ENCODE measurements at regions not wholly inside any gene's neighbourhood (a gene's known extent, or its start where the extent isn't known, plus 50 kb on each side); places are given as distances from the start of the nearest gene placed in this dataset.

DNA sequence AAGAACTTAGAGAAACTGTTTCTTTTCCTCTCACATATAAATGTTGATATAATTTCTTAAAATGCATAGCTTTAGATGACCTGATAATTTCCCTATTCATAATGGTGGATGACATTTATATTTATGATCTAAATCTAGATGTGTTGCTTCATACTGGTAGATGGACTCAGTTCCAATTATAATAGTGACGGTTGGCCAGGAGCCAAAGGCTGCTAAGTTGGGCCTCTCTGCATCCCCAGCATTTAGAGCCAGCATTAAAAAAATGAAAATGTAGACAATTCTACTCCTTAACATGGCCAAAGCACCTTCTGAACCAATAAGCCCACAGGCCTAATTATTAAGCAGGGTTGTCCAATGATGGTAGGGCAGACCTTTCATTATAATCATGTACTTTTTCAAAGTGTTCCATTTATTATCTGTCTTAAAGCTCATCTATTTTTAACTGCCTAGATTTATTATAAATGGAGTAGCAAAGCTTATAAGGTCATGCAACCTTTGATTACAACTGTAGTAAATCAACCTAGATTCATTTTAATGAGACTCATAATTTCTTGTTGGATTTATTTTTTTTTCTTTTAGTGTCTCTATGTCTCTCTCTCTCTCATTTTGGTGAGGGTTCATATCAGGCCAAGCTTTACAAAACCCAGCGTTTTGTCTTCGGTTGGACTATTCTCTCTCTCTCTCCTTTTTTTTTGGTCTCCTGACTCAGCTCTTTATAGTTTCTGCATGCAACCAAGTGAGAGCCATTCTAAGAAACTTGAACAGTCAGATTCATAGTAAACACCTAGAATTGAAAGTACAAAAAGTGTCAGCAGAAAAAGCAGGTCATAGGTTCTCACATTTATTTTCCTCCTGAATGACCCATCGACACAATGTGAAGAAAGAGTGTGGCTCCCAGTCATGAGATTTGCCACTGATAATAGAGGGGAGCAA lies 2016.1 kb upstream of the PIK3C3 start:
- peak; percentile 13 to 20 (median 15) for DNase-seq (ENCODE audit: low read depth in 4 of 4, low spot score in 3 of 4)

GRCh38 chr18:39935598-39935997 lies 2019.4 kb upstream of the PIK3C3 start:
- no peak for DNase-seq (ENCODE audit: low read depth in 4 of 4, low spot score in 3 of 4)

GRCh38 chr18:39918847-39919246 lies 2036.2 kb upstream of the PIK3C3 start:
- no peak for DNase-seq (ENCODE audit: low read depth in 4 of 4, low spot score in 3 of 4)

DNA sequence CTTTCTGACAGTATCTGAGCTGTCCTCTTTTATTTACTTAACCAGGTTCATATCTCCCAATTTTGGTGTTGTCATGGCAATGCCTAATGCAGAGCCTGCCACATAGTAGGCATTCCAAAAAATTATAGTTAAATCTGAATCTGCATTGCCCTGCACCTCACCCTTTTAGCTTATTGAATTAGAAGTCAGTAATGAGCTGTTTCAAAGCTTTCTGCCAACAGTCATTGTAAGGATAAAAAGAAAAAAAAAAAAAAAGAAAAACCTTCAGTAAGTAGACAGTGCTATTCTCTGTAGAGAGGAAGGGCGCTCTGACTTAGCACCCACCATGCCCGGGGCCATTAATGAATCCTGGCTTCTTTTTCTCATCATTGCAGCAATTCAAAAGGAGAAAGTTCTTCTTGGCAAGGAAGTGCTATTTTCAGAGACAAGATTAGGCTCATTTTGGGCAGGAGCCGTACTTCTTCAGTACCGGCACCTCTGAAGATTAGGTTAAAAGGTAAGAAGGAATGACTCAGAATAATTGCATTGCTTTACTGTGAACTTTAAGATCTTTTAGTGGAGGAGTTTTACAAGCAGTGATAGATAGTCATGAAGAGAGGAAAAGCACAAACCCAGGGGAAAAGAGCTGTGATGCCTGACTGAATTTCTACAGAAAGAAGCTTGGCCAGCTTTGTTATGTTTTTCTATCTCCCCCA lies 2041.2 kb upstream of the PIK3C3 start:
- no peak for DNase-seq (ENCODE audit: low read depth in 4 of 4, low spot score in 3 of 4)

DNA sequence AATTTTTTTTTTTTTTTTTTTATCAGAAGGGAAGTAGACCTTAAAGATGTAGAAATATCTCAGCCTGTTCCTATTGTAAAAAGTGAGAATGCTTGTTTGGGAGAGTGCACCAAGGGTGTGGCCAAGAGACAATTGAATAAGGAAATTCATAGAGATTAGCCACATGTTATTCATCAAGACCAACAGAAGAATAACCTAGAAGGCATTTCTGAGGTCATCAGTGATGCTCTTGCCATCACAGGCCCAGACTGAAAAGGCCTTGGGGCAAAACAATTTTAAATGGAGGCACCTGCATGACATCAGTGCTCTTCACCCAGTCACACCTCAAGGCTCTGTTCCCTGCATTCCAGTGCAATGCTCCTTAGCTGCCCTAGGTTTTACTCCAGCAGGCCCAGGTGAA lies 2043.3 kb upstream of the PIK3C3 start:
- DNase-seq (ENCODE audit: low read depth in 4 of 4, low spot score in 3 of 4) = no peak

DNA sequence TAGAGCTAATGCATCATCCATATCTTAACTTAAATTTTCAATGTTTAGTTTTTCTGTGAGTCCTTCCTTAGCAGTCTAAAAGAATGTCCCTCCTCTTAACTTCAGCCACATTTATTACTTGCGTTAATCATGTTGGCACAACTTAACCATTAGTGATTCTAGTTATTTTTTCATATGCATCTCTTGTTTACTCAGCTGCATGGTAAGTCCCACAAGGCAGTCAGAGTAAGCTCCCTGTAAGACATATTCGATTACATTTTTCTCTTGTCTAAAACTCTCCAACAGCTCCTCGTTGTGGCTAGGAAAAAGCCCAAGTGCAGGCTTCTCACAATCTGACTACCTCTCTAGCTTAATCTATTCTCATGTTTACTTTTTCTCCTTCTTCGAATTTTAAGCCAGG lies 2045.3 kb upstream of the PIK3C3 start:
- DNase-seq (ENCODE audit: low read depth in 4 of 4, low spot score in 3 of 4) = peak in 2 of 4 donors; percentile 6 to 13

GRCh38 chr18:39886136-39886535 lies 2068.9 kb upstream of the PIK3C3 start:
- DNase-seq (ENCODE audit: low read depth in 4 of 4, low spot score in 3 of 4) = no peak

- DNase-seq (ENCODE audit: low read depth in 4 of 4, low spot score in 3 of 4) = peak in 1 of 4 donors; percentile 20
Observed at GRCh38 chr18:39872651-39873050, 2082.4 kb upstream of the PIK3C3 start.

GRCh38 chr18:39871961-39872360 lies 2083.1 kb upstream of the PIK3C3 start:
- DNase-seq (ENCODE audit: low read depth in 4 of 4, low spot score in 3 of 4) = no peak

DNA sequence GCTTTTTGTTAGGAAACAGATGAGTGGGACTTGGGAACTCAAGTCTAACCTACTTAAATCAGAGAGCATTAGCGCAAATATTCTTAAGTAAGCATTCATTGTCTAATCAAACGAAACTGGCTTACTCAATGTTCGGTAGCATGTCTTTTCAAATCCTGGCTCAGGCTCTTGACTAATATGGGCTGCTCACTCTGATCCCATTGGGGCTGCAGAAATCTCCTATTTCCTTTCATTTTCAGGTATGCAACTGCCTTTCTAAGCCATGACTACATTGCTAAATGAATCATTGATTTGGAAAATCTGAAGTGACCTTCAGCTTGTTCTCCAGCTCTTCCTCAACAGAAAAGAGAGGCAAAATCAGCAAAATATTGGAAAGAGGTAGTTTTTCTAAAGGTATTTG lies 2084.4 kb upstream of the PIK3C3 start:
- DNase-seq (ENCODE audit: low read depth in 4 of 4, low spot score in 3 of 4) = no peak

DNA sequence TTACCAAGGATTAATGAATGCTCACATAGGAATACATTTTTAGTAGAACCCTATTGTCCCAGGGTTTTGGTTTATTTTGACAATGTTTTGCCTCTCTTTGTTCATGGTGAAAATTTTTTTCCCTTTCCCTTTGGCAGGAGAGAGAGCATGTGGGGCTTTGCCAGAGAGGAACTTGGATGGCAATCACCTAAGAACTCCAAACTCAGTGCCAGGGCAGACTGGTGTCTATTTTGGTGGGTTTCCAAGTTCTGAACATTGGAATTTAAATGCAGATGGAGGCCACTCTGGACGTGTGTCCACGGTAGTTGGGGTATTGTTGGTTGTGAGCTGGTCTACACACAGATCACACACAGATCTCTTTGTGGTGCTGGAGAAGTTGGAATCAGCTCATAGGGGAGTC lies 2091.1 kb upstream of the PIK3C3 start:
- no peak for DNase-seq (ENCODE audit: low read depth in 4 of 4, low spot score in 3 of 4)

- no peak for DNase-seq (ENCODE audit: low read depth in 4 of 4, low spot score in 3 of 4)
Observed at GRCh38 chr18:39862341-39862740, 2092.7 kb upstream of the PIK3C3 start.

DNA sequence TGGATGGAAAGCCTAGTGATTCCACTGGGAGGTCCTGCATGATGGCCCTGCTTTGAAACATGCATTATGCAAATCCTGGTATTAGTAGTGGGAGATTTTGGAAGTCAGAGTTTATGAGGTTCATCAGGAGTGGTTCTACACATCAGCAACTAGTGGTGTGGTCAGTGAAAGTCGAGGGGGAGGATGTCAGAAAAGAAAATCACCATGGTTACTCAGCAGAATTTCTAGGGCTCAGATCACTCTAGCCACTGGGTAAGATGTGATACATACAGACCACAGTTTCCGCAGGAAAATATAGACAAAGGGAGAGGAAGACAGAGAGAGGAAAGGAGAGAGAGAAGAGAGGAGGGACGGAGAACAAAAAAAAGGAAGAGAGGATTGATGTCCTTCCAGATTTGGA lies 2100.7 kb upstream of the PIK3C3 start:
- DNase-seq (ENCODE audit: low read depth in 4 of 4, low spot score in 3 of 4) = no peak

DNA sequence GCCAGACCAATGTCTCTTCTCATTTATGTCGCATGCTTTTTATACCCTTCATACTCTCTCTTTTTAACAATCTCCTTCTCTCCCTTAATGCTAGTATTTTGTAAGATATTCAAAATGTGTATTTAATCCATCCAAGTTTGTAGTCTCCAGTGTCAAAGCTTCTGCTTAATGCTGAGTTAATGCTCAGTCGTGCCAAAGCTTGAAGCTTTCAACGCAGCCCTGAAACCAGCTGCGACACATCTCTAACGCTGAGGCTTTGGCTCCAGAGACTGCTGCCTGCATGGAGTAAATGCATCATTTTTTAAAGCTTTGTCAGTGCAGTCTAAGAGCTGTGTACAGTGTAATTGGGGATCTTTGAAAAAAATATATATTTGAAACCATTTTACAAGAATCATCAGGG lies 2108.8 kb upstream of the PIK3C3 start:
- peak; percentile 45 to 65 (median 52) for DNase-seq (ENCODE audit: low read depth in 4 of 4, low spot score in 3 of 4)

- no peak for DNase-seq (ENCODE audit: low read depth in 4 of 4, low spot score in 3 of 4)
Observed at GRCh38 chr18:39845631-39846030, 2109.4 kb upstream of the PIK3C3 start.

DNA sequence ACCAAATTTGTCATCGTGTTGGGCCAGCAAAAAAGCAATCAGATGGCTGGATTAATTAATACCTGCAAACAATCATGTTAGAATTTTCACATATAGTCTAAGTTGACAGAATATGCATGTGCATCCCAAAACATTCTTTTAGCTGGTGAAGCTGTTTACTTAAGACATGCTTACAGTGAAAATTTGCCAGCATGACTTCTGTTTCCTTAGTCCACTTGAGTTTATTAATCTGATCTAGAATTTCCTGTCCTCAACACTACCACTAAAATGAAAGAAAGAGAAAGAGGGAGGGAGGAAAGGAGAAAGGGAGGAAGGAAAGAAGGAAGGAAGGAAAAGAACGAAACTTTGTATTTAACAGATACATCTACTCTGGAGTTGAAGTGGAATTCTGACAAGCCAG lies 2109.9 kb upstream of the PIK3C3 start:
- no peak for DNase-seq (ENCODE audit: low read depth in 4 of 4, low spot score in 3 of 4)

DNA sequence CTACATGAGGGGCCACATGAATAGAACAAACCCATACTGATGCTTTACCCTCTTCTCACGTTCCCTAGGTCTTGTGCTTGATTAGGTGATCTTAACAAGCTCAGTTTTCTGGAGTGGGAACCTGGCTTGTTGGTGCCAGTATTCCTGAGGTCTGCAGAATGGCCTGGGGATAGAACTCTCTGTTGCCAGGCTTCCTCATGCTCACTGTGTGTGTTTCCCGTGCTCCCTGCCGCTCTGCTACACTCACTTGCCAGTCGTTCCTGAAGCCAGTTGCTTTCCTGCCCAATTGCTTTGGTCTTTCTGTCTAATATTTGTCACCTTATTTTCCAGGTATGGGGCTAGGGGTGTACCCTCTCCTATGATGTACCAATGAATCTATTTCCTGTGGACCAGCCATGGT lies 2111.5 kb upstream of the PIK3C3 start:
- DNase-seq (ENCODE audit: low read depth in 4 of 4, low spot score in 3 of 4) = no peak

DNA sequence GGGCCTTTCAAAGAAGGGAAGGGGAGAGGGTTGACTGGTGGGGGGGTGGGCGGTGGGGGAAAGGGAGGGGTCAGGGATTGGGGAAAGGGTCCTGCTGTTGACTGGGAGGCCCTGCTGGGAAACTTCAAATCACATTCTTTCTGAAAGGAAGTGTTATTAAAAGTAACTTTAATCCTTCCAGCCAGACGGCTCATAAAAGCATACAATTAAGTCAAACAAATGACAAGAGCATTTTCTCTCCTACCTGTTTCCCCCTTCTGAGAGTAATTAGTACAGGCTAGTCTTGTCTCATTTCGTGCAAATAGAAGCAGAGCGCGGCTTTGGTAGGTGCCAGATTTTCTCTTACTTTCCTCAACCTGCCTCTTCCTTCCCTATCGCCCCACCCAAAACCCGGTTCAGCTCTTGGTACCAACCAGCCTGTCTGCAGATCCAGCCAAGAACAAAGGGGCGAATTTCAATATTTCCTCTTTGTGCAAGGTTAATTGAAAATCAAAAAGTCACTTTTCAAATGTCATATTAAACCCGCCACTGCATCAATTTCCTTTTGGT lies 2112.6 kb upstream of the PIK3C3 start:
- no peak for DNase-seq (ENCODE audit: low read depth in 4 of 4, low spot score in 3 of 4)

DNA sequence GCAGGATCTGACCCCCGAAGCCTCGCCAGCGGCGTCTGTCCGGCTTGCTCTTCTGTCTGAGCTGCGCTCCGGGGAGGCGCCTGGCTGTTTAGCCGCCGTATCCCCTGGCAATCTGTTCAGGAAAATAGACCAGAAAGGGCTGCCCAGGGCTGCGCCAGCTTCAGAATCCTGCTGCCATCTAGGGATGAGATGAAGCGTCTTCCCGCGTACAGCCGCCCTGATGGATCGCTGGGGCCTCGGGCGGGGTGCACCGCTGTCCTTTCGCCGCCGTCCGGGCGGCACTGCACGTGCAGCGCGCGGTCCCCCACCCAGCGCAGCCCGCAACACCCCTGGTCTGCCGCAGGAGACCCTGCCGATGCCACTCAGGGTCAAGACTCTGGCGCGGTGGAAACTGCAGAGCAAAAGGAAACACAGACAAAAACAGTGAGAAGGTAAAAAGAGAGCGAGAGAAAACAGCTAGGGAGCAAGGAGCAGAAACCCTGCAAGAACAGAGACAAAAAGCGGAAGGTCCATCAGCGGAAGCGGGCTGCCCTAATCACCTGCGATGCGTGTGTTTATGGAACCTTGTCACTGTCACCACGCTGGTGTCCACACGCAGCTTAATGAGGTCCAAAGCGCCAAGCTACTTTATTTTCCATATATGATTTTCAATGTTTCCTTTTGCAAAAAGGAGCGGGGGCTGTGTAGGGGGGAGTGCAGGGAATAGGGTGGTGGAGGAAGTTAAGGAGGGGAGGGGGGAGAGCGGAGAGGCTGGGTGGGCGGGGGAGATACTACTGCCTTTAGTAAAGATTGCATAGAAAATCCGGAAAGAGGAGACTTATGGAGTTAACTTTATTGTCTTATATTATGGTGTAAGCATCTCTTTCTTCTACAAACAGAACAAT lies 2113.3 kb upstream of the PIK3C3 start:
- DNase-seq (ENCODE audit: low read depth in 4 of 4, low spot score in 3 of 4) = peak; percentile 51 to 70 (median 60)

DNA sequence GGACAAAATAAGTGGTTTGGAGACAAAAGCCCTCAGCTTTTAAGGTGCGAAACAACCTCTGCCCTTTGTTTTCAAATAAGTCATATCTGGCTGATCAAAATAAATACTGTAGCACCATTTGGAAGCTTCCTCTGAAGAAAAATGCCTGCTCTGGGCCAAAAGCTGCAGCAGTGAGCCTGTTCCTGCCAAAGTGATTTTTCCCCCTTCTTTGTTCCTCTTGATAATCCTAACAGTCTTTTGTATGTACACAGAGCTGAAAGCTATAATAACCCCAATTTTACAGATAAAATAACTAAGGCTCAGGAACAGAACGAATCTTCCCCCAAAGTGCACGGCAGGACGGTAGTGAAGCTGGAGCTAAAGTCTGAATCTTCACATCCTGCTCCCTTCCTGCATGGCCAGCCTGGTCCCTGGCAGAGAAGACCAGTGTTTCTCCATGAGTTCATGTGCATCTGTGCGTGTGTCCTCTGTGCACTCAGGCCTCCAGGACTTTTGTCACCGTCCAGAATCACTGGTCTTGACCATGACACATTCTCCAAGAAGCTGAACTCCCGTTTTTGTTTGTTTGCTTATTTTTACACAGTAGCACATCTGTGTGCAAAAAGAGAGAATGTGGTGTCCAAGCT lies 2114.1 kb upstream of the PIK3C3 start:
- DNase-seq (ENCODE audit: low read depth in 4 of 4, low spot score in 3 of 4) = no peak

Data from right renal pelvis (tissue), 4 donors.